Activated CD4-positive, alpha-beta memory T cell treated with anti-CD3 and anti-CD28 coated beads for 36 hours (primary cell): ENCODE measurements at regions not wholly inside any gene's neighbourhood (a gene's known extent, or its start where the extent isn't known, plus 50 kb on each side); places are given as distances from the start of the nearest gene placed in this dataset.

ENCODE experiments used
- CTCF ChIA-PET: fragments of 350-600 bp; sonication (Branson Sonifier 250); formaldehyde crosslinking; loops from one replicate; lab custom pipeline; 2021; ENCODE audit warnings: antibody characterized with exemption, inconsistent platforms; lab: Charles Lee
- POLR2A ChIA-PET: fragments of 350-600 bp; sonication (Branson Sonifier 250); formaldehyde crosslinking; loops from one replicate; lab custom pipeline; 2021; ENCODE audit warnings: antibody characterized with exemption; lab: Charles Lee
- DNase-seq: peaks from one replicate; pipeline ENCODE4 v3.0.0-alpha.2; 2020
- H3K27ac Mint-ChIP-seq: one replicate; pipeline ENCODE4 v1.8.0; 2021; ENCODE audit warnings: mixed read lengths
- H3K27me3 Mint-ChIP-seq: one replicate; pipeline ENCODE4 v1.8.0; 2021; ENCODE audit warnings: mixed read lengths
- H3K36me3 Mint-ChIP-seq: one replicate; pipeline ENCODE4 v1.8.0; 2021; ENCODE audit warnings: mixed read lengths
- H3K4me1 Mint-ChIP-seq: one replicate; pipeline ENCODE4 v1.8.0; 2021; ENCODE audit warnings: low read depth, mixed read lengths
- H3K4me3 Mint-ChIP-seq: one replicate; pipeline ENCODE4 v1.8.0; 2021; ENCODE audit warnings: mild to moderate bottlenecking, mixed read lengths
- H3K9me3 Mint-ChIP-seq: one replicate; pipeline ENCODE4 v1.8.0; 2021; ENCODE audit warnings: mixed read lengths
- intact Hi-C: fragments of 100-400 bp; cut with micrococcal nuclease; formaldehyde crosslinking; loops from one replicate; pipeline ENCODE4 v1.15.1; 2023

DNA sequence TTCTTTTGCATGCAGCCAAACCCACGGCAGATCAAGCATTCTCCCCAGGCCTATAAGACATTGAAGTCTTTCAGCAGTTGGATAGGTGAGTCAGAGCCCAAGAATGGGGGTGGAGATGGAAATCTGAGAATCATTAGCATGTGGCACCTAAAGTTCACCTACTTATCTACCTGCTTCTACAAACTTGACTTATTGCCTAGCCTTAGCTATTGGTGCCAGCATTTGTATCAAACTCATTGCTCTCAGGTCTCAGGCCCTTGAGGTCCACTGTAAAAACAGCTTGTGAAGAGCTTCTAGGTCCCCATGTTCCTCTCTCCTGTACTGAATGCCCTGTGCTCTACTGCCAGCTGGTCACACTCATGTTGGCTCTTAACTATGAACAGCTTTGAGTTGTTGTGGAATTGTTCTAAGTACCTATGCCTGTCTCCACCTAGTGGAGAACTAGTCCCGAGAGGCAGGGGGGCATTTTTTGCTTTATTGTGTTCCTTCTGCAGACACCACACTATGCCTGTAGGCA, 278.4 kb upstream of the SPRED2 start:
- intact Hi-C loops = no loop called here
- POLR2A ChIA-PET = no interaction called here
- no peaks in the 10 kb centered on the region for H3K36me3 Mint-ChIP-seq
- no peaks in the 10 kb centered on the region for H3K4me1 Mint-ChIP-seq
- no peak for DNase-seq
- no peak overlapping the region for H3K27ac Mint-ChIP-seq
- H3K4me3 Mint-ChIP-seq = no peak overlapping the region
- no peaks in the 10 kb centered on the region for H3K9me3 Mint-ChIP-seq
- CTCF ChIA-PET = no interaction called here
- H3K27me3 Mint-ChIP-seq = no peaks in the 10 kb centered on the region

DNA sequence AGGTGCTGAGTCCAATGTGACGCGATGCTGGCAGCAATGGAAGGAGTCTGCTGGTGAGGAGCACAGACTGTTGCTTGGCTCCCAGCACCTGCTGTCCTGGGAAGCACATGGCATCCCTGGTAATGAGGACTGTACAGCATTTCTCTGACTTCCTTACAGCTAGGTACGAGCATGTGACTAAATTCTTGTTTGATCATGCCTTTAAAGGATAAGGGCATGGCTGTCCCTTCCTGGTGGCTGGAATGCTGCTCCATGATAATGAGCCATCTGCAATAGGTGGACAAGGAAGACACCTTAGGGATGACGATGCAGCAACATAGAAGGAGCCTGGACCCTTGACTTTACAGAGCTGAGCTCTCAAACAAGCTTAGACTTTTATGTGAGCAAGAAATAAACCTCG, 278.0 kb upstream of the SPRED2 start:
- Mint-ChIP-seq H3K4me3 (no peak overlapping the region), H3K4me1 (no peaks in the 10 kb centered on the region), H3K36me3 (no peaks in the 10 kb centered on the region), H3K9me3 (no peaks in the 10 kb centered on the region), H3K27ac (no peak overlapping the region), H3K27me3 (no peaks in the 10 kb centered on the region)
- CTCF ChIA-PET = no interaction called here
- intact Hi-C loops = no loop called here
- POLR2A ChIA-PET = no interaction called here
- DNase-seq = no peak

GRCh38 chr2:65708086-65708485, 275.7 kb upstream of the SPRED2 start:
- peaks cover 3% of the 10 kb centered on the region for H3K27me3 Mint-ChIP-seq
- no peak overlapping the region for H3K27ac Mint-ChIP-seq
- intact Hi-C loops = no loop called here
- H3K9me3 Mint-ChIP-seq = no peaks in the 10 kb centered on the region
- no peaks in the 10 kb centered on the region for H3K36me3 Mint-ChIP-seq
- no peaks in the 10 kb centered on the region for H3K4me1 Mint-ChIP-seq
- no peak overlapping the region for H3K4me3 Mint-ChIP-seq
- ChIA-PET CTCF (no interaction called here), POLR2A (no interaction called here)
- no peak for DNase-seq

DNA sequence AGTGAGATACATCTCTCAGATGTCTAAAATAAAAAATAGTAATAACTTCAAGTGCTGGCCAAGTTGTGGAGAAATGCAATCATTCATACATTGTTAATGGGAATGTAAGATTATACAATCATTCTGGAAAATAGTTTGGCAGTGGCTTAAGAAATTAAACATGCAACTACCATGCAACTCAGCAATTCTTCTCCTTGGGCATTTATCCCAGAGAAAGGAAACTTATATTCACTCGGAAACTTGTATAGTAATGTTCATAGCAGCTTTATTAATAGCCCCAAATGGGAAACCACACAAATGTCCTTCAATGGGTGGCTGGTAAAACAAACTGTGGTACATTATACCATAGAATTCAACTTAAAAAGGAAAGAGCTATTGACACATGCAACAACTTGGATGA, 274.0 kb upstream of the SPRED2 start:
- intact Hi-C loops = no loop called here
- H3K27ac Mint-ChIP-seq = no peak overlapping the region
- H3K27me3 Mint-ChIP-seq = peaks cover 4% of the 10 kb centered on the region
- no peaks in the 10 kb centered on the region for H3K9me3 Mint-ChIP-seq
- DNase-seq = no peak
- H3K4me1 Mint-ChIP-seq = no peaks in the 10 kb centered on the region
- CTCF ChIA-PET = no interaction called here
- no peaks in the 10 kb centered on the region for H3K36me3 Mint-ChIP-seq
- POLR2A ChIA-PET = no interaction called here
- no peak overlapping the region for H3K4me3 Mint-ChIP-seq

- Mint-ChIP-seq H3K27ac (no peak overlapping the region), H3K27me3 (peaks cover 18% of the 10 kb centered on the region), H3K4me3 (no peak overlapping the region), H3K36me3 (no peaks in the 10 kb centered on the region), H3K9me3 (no peaks in the 10 kb centered on the region), H3K4me1 (no peaks in the 10 kb centered on the region)
- POLR2A ChIA-PET = no interaction called here
- no peak for DNase-seq
- intact Hi-C loops = no loop called here
- CTCF ChIA-PET = no interaction called here
Observed at GRCh38 chr2:65701191-65701590, 268.8 kb upstream of the SPRED2 start.

- Mint-ChIP-seq H3K9me3 (no peaks in the 10 kb centered on the region), H3K36me3 (no peaks in the 10 kb centered on the region), H3K27ac (no peak overlapping the region), H3K4me1 (no peaks in the 10 kb centered on the region), H3K4me3 (no peak overlapping the region), H3K27me3 (peaks cover 18% of the 10 kb centered on the region)
- intact Hi-C loops = no loop called here
- CTCF ChIA-PET = no interaction called here
- no peak for DNase-seq
- POLR2A ChIA-PET = no interaction called here
Observed at GRCh38 chr2:65700720-65701119, 268.3 kb upstream of the SPRED2 start.

DNA sequence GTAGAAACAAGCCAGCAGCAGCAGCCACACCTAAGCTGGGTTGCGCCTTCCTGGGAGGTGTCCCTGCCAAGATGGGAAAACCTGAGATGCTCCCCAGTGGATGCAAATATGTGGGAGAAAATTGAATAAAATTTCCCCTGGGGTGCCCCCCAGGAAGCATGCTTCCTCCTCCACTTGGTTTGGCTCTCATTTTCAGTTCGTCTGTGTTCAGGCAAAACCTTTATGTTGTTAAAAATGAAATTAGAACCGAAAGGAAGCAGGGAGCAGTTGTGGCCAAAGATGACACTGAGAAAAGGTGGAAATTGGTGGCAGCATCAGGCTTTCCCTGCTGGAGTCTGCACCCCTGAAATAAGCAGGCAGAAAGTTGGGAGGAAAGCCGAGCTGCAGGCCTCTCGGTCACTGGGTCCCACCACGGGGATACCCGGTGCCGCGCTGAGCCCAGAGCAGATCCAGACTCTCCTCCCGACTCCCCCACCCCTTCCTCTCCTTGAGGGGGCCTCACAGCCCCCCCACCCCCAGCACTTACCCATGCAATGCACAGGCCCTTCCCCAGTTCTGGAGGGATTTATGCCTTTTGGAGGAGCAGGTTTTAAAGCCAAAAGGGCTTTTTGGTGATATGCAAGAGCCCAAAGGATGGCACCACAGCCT, 267.7 kb upstream of the SPRED2 start:
- ChIA-PET CTCF (no interaction called here), POLR2A (no interaction called here)
- H3K9me3 Mint-ChIP-seq = no peaks in the 10 kb centered on the region
- no peaks in the 10 kb centered on the region for H3K4me1 Mint-ChIP-seq
- H3K27me3 Mint-ChIP-seq = peaks cover 18% of the 10 kb centered on the region
- DNase-seq = no peak
- no peak overlapping the region for H3K4me3 Mint-ChIP-seq
- H3K36me3 Mint-ChIP-seq = no peaks in the 10 kb centered on the region
- H3K27ac Mint-ChIP-seq = no peak overlapping the region
- intact Hi-C loops = no loop called here

GRCh38 chr2:65691816-65692215, 259.4 kb upstream of the SPRED2 start:
- ChIA-PET CTCF (no interaction called here), POLR2A (no interaction called here)
- intact Hi-C loops = no loop called here
- no peaks in the 10 kb centered on the region for H3K27me3 Mint-ChIP-seq
- H3K27ac Mint-ChIP-seq = no peak overlapping the region
- no peaks in the 10 kb centered on the region for H3K4me1 Mint-ChIP-seq
- H3K4me3 Mint-ChIP-seq = no peak overlapping the region
- no peaks in the 10 kb centered on the region for H3K36me3 Mint-ChIP-seq
- H3K9me3 Mint-ChIP-seq = no peaks in the 10 kb centered on the region
- no peak for DNase-seq

DNA sequence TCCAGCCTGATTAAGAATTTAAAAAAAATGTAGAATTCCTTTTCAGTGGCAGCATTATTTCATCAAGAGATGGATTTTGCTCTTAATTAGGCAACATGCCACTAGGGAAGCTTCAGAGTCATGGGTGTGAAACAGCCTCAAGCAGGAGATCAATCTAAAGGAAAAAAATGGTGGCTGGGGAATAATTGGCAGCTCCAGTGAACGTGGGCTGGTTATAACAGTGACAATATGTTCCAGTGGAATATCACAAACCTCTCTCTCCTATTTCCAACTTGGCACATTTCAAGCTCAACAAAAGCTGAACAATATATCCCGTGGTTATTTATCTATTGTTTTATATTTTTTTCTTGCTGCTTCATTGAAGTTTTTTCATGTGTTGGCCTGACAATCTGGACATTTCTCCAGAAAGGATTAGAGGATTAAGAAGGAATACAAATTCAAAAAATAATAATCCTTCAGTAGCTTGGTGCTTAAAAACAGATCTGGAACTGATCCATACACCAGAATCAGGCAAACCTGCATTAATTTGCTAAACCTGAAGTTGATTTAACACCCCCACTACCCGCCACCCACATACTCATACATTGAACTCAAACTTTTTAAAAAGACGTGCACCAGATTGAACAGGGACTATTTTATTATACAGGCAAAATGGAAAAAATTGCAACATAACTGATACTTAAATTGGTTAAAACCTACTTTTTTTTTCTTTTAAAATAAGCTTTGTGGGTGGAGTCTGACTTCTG, 255.9 kb upstream of the SPRED2 start:
- intact Hi-C loops = no loop called here
- Mint-ChIP-seq H3K4me1 (no peaks in the 10 kb centered on the region), H3K36me3 (no peaks in the 10 kb centered on the region), H3K27ac (no peak overlapping the region), H3K27me3 (peaks cover 3% of the 10 kb centered on the region), H3K4me3 (no peak overlapping the region), H3K9me3 (no peaks in the 10 kb centered on the region)
- DNase-seq = no peak
- POLR2A ChIA-PET = no interaction called here
- CTCF ChIA-PET = no interaction called here

DNA sequence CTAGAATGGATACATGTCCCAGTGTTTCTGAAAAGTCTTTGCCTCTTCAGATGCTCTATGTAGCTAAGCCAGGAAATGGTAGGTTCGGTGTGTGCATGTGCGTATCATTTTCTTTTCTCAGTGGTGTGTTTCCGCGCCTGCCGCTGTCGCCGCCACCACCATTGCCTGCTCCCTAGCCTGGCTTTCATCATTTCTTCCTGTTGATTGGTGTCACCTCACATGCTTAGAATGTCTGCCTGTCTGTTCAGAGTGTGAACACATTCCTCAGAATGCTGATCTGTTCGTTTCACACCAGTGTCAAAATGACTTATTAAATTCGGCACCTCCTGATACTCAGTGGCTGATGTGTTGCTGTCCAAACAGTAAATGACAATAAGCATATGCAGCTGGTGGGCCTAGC, 255.2 kb upstream of the SPRED2 start:
- CTCF ChIA-PET = interaction anchor here (0.7 kb wide), 1 partner anchor 173 kb away, joined by 4 read pairs; no protein-coding TSS in a partner anchor
- Mint-ChIP-seq H3K36me3 (no peaks in the 10 kb centered on the region), H3K4me1 (no peaks in the 10 kb centered on the region), H3K27ac (no peak overlapping the region), H3K27me3 (peaks cover 4% of the 10 kb centered on the region), H3K9me3 (no peaks in the 10 kb centered on the region), H3K4me3 (no peak overlapping the region)
- DNase-seq = no peak
- intact Hi-C loops = no loop called here
- POLR2A ChIA-PET = no interaction called here

DNA sequence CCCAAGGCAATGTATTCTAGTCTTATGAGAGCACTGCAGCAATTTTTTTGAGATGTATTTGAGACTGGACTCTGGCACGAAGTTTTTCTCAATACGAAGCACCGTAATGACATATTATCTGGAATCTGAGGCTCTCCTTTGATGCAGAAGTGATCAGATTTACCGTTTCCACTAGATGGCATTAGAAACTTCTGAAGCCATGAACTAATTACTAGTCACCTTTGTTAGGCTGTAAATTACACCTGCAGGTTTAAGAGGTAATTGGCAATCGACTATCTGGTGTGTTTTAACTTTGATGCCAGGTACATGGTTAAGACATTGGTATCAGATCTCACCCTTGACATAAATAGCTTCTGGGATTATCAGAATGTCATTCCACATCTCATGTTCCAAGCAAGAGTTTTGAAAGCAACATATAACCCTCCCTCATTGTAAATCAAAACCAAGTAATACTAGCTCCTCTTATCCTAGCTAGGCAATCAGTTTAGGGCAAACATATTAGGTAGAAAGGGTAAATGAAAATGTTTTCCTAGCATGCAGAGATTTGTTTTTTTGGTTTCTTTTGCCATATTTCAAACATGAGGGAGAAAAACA, 254.6 kb upstream of the SPRED2 start:
- no peak overlapping the region for H3K4me3 Mint-ChIP-seq
- H3K4me1 Mint-ChIP-seq = no peaks in the 10 kb centered on the region
- CTCF ChIA-PET = interaction anchor here (0.7 kb wide), 1 partner anchor 174 kb away, joined by 4 read pairs; no protein-coding TSS in a partner anchor
- intact Hi-C loops = no loop called here
- no peak for DNase-seq
- peaks cover 4% of the 10 kb centered on the region for H3K27me3 Mint-ChIP-seq
- no peak overlapping the region for H3K27ac Mint-ChIP-seq
- no peaks in the 10 kb centered on the region for H3K9me3 Mint-ChIP-seq
- POLR2A ChIA-PET = no interaction called here
- no peaks in the 10 kb centered on the region for H3K36me3 Mint-ChIP-seq

DNA sequence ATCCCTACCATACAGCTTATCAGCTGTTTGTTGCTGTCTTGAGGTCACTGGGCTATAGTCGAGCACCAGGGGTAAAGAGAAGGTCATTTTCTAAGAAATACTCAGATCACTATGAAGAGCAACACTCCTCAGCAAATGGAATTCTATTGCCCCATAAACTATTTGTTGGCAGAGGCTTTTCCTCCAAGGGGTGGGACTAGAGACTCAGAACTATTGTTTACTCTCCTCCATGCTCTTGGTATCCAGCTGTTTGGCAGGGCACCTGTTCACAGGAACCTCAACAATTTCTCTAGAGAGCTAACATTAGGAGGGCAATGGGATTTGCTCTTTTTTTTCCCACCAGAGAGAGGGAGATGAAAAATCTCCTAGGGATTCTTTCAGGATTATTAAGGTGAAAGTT, 249.1 kb upstream of the SPRED2 start:
- H3K36me3 Mint-ChIP-seq = no peaks in the 10 kb centered on the region
- POLR2A ChIA-PET = no interaction called here
- CTCF ChIA-PET = no interaction called here

More for the DNA sequence above, 249.1 kb upstream of the SPRED2 start:
- H3K4me1 Mint-ChIP-seq = no peaks in the 10 kb centered on the region
- intact Hi-C loops = no loop called here
- H3K9me3 Mint-ChIP-seq = no peaks in the 10 kb centered on the region
- H3K27me3 Mint-ChIP-seq = peaks cover 5% of the 10 kb centered on the region
- H3K27ac Mint-ChIP-seq = no peak overlapping the region
- no peak for DNase-seq
- H3K4me3 Mint-ChIP-seq = no peak overlapping the region
